ENCODE measurements at regions not wholly inside any gene's neighbourhood (a gene's known extent, or its start where the extent isn't known, plus 50 kb on each side); places are given as distances from the start of the nearest gene placed in this dataset.

DNA sequence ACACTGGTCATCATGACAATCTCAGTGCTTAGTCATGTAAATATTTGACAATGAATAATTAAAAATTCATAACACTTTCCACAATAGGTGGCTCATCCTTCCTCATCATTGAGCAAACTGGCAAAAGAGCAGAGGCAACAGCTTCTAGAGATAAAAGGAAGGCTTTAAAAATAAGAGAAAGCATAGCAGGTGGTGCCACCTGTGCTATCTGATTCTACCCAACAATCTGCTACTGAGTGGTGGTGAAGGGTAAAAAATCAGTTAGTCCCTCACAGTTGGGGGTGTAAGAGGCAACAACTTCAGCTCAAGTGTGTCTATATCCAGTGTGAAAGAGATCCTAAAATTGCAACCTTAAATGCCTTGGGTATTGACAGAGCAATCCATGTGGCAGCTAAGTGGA, 280.1 kb upstream of the PPARGC1A start:
- Histone ChIP-seq H3K4me3 (no peak overlapping the region), H3K4me2 (ENCODE audit: insufficient read depth, low read length) (no peak overlapping the region), H3K27ac (ENCODE audit: extremely low read depth, low read depth, low read length) (no peak overlapping the region), H3K9me3 (replicated peaks; ENCODE audit: control insufficient read depth, insufficient read depth, low read depth, low read length) (no peaks in the 10 kb centered on the region), H3K36me3 (ENCODE audit: control insufficient read depth, insufficient read depth, low read length) (no peaks in the 10 kb centered on the region), H3K27me3 (ENCODE audit: control insufficient read depth in 2 of 2, insufficient read depth in 2 of 2, low read length in 2 of 2) (no peaks in the 10 kb centered on the region), H3K9me1 (ENCODE audit: control insufficient read depth, insufficient read depth, low read length) (no peaks in the 10 kb centered on the region), H3K4me1 (replicated peaks in 1 of 2; ENCODE audit: control insufficient read depth in 2 of 2, insufficient read depth in 2 of 2, low read length in 2 of 2) (no peaks in the 10 kb centered on the region), H4K20me1 (replicated peaks; ENCODE audit: control insufficient read depth, insufficient read depth, low read length) (no peaks in the 10 kb centered on the region), H3K79me2 (ENCODE audit: control insufficient read depth, insufficient read depth, low read length) (no peaks in the 10 kb centered on the region), H3K9ac (ENCODE audit: insufficient read depth in 1 of 2, low read depth in 2 of 2, low read length in 2 of 2) (no peak overlapping the region), H2AFZ (ENCODE audit: low read depth, low read length) (no peak overlapping the region)
- ATAC-seq, result no peak
- in situ Hi-C loops (cut with MboI) (no loop called here), intact Hi-C loops (cut with micrococcal nuclease) (no loop called here)
- DNase-seq (ENCODE audit: extremely low read depth in 1 of 4, low spot score in 3 of 4), result no peak
- POLR2A ChIA-PET, result no interaction called here
- TF ChIP-seq CHD7 (IDR thresholded peaks at IDR 0.05; ENCODE audit: low read depth, low read length), result no peak
- TF ChIP-seq ZNF551 (CRISPR knock-in tag; IDR thresholded peaks at IDR 0.05), result no peak
- TF ChIP-seq, protein P1, sequence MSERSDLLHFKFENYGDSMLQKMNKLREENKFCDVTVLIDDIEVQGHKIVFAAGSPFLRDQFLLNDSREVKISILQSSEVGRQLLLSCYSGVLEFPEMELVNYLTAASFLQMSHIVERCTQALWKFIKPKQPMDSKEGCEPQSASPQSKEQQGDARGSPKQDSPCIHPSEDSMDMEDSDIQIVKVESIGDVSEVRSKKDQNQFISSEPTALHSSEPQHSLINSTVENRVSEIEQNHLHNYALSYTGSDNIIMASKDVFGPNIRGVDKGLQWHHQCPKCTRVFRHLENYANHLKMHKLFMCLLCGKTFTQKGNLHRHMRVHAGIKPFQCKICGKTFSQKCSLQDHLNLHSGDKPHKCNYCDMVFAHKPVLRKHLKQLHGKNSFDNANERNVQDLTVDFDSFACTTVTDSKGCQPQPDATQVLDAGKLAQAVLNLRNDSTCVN (CRISPR knock-in tag; IDR thresholded peaks at IDR 0.05), result no peak
- no peak for TF ChIP-seq SETDB1 (IDR thresholded peaks at IDR 0.05; ENCODE audit: low read length)
- TF ChIP-seq CBX2 (IDR thresholded peaks at IDR 0.05; ENCODE audit: insufficient read depth, low read length, poor library complexity, severe bottlenecking), result no peak
- no peak for TF ChIP-seq SUPT5H (IDR thresholded peaks at IDR 0.05)
- no peak for TF ChIP-seq MBD2 (IDR thresholded peaks at IDR 0.05; ENCODE audit: borderline replicate concordance, low read depth)
- no peak for TF ChIP-seq FOXM1 (IDR thresholded peaks at IDR 0.05; ENCODE audit: low read depth)
- no peak for TF ChIP-seq FOXM1 (CRISPR knock-in tag; IDR thresholded peaks at IDR 0.05; ENCODE audit: low read depth)
- TF ChIP-seq MYNN (IDR thresholded peaks at IDR 0.05), result no peak
- TF ChIP-seq MYNN (CRISPR knock-in tag; IDR thresholded peaks at IDR 0.05), result no peak
- no peak for TF ChIP-seq ZSCAN32 (CRISPR knock-in tag; IDR thresholded peaks at IDR 0.05)
- no peak for TF ChIP-seq U2AF2 (optimal IDR thresholded peaks at IDR 0.05; ENCODE audit: low read depth, low read length)
- no peak for TF ChIP-seq ZNF232 (CRISPR knock-in tag; IDR thresholded peaks at IDR 0.05)
- CTCF ChIA-PET (ENCODE audit: low intra/inter-chr PET ratio), result no interaction called here
- no peak for FAIRE-seq
- BruUV-seq (replicated peaks), result no TSS peak
